ENCODE measurements at regions not wholly inside any gene's neighbourhood (a gene's known extent, or its start where the extent isn't known, plus 50 kb on each side); places are given as distances from the start of the nearest gene placed in this dataset.

DNA sequence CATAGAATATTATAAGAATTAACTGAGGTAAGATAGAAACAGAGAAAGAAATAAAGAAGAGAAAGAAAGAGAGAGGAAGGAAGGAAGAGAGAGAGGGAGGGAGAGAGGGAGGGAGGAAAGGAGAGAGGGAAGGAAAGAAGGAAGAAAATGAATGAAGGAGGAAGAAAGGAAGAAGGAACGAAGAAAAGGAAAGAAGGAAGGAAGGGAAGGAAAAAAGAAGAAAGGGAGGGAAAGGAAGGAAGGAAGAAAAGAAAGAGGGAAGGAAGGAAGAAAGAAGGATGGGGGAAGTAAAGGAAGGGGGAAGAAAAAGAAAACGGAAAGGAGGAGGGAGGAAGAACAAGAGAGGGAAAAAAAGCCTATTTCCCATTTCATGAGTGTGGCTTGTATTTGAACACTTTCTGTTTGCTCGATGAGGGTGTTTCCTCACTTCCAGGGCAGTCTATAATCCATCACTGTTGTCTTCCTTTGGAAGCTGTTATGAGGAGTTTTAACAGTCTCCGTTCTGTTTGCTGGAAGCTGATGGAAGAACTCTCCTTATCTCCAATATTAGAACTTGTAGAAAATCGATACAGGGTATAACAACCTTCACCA is 402.4 kb downstream of the TMEM114 start:
- H3K27me3 ChIP-seq (ENCODE audit: control insufficient read depth in 3 of 3, insufficient read depth in 3 of 3, low read length in 3 of 3): no peaks in the 10 kb centered on the region
- no peak overlapping the region for H3K4me3 ChIP-seq (ENCODE audit: low read length in 3 of 3)
- no peak overlapping the region for H3K9ac ChIP-seq (ENCODE audit: low read depth in 1 of 3, low read length in 3 of 3)
- H3K9me3 ChIP-seq (ENCODE audit: control insufficient read depth in 3 of 3, low read length in 3 of 3): peaks cover 0 to 2% (median 0%) of the 10 kb centered on the region in 3 donors
- H3K27ac ChIP-seq (ENCODE audit: low read depth, low read length): no peak overlapping the region
- no peaks in the 10 kb centered on the region for H3K4me1 ChIP-seq (ENCODE audit: control insufficient read depth in 3 of 3, insufficient read depth in 3 of 3, low read length in 3 of 3)
- H3K36me3 ChIP-seq (ENCODE audit: control insufficient read depth in 3 of 3, insufficient read depth in 3 of 3, low read length in 3 of 3): no peaks in the 10 kb centered on the region

DNA sequence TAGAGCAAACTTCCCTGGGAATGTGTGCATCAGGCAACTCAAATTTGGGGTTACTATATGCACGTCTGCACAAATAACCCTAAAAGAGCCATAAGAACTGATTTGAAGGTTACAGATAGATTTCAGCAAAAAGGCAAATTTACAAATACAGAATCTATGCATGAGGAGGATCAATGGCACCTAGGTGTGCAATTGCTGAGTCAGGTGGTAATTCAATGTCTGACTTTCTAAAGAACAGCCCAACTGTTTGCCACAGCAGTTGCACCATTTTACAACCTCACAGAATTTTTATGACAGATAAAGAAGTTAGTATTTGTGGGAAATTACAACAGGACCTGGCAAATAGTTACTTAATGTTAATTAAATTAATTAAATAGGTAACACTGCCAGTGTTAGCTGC is 405.5 kb downstream of the TMEM114 start:
- Histone ChIP-seq H3K9ac (ENCODE audit: low read depth in 1 of 3, low read length in 3 of 3) (no peak overlapping the region), H3K27me3 (ENCODE audit: control insufficient read depth in 3 of 3, insufficient read depth in 3 of 3, low read length in 3 of 3) (no peaks in the 10 kb centered on the region), H3K27ac (ENCODE audit: low read depth, low read length) (no peak overlapping the region), H3K36me3 (ENCODE audit: control insufficient read depth in 3 of 3, insufficient read depth in 3 of 3, low read length in 3 of 3) (no peaks in the 10 kb centered on the region), H3K4me3 (ENCODE audit: low read length in 3 of 3) (no peak overlapping the region), H3K9me3 (ENCODE audit: control insufficient read depth in 3 of 3, low read length in 3 of 3) (no peaks in the 10 kb centered on the region), H3K4me1 (ENCODE audit: control insufficient read depth in 3 of 3, insufficient read depth in 3 of 3, low read length in 3 of 3) (no peaks in the 10 kb centered on the region)

DNA sequence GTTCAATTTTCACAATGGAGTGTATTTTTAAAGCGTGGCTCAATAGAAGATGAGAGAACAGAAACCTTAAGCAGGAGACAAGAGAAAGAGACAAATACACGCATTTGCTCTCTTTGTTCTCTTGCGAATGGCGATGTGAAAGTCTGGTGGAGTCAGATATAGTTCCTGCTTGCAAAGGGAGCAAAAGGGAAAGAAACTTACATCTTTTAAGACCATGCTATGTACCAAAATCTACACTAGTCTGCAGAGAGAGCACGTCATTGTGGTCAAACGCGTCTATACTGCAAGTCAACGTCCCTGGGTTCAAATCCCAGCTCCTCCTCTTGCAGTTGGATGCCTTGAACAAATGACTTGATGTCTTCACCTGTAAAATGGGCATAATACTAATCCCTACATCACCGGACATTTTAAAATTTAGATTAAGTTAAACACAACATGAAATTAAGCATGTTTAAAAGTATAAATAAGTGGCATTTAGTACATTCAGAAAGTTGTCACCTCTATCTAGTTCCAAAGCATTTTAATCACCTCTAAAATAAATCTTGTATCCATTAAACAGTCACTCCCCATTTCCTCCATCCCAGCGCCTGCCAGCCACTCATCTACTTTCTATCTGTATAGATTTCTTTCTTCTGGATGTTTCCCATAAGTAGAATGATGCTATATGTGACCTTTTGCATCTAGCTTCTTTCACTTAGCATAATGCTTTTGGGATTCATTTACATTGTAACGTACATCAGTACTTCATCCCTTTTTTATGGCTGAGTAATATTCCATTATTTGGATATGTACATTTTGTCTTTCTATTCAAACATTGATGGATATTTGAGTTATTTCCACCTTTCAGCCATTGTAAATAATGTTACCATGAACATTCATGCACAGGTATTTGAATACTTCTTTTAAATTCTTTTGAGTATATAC is 406.9 kb downstream of the TMEM114 start:
- no peaks in the 10 kb centered on the region for H3K27me3 ChIP-seq (ENCODE audit: control insufficient read depth in 3 of 3, insufficient read depth in 3 of 3, low read length in 3 of 3)
- no peak overlapping the region for H3K27ac ChIP-seq (ENCODE audit: low read depth, low read length)
- no peaks in the 10 kb centered on the region for H3K9me3 ChIP-seq (ENCODE audit: control insufficient read depth in 3 of 3, low read length in 3 of 3)
- no peaks in the 10 kb centered on the region for H3K36me3 ChIP-seq (ENCODE audit: control insufficient read depth in 3 of 3, insufficient read depth in 3 of 3, low read length in 3 of 3)
- no peaks in the 10 kb centered on the region for H3K4me1 ChIP-seq (ENCODE audit: control insufficient read depth in 3 of 3, insufficient read depth in 3 of 3, low read length in 3 of 3)
- H3K4me3 ChIP-seq (ENCODE audit: low read length in 3 of 3): no peak overlapping the region
- H3K9ac ChIP-seq (ENCODE audit: low read depth in 1 of 3, low read length in 3 of 3): no peak overlapping the region

DNA sequence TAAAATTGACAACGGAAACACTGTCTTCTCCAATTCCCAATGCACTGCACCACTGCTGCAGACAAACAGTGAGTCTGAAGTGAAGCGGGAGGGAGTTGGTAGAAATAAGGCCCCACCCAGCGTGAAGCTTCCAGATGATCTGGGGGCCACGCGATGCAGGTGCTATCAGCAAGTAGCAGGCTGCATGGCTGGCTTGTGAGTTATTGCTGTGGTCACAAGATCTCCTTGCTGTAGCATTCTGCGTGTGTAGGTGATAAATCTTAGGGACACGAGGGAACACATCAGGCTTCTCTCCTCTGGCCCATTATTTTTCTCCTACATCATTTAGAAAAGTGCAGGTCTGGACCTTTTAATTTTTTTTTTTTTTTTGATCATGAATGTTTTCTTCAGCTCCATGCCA is 407.6 kb downstream of the TMEM114 start:
- H3K9me3 ChIP-seq (ENCODE audit: control insufficient read depth in 3 of 3, low read length in 3 of 3): no peaks in the 10 kb centered on the region
- no peak overlapping the region for H3K9ac ChIP-seq (ENCODE audit: low read depth in 1 of 3, low read length in 3 of 3)
- no peak overlapping the region for H3K4me3 ChIP-seq (ENCODE audit: low read length in 3 of 3)
- H3K4me1 ChIP-seq (ENCODE audit: control insufficient read depth in 3 of 3, insufficient read depth in 3 of 3, low read length in 3 of 3): no peaks in the 10 kb centered on the region
- no peak overlapping the region for H3K27ac ChIP-seq (ENCODE audit: low read depth, low read length)
- peaks cover 0 to 3% (median 0%) of the 10 kb centered on the region in 3 donors for H3K27me3 ChIP-seq (ENCODE audit: control insufficient read depth in 3 of 3, insufficient read depth in 3 of 3, low read length in 3 of 3)
- H3K36me3 ChIP-seq (ENCODE audit: control insufficient read depth in 3 of 3, insufficient read depth in 3 of 3, low read length in 3 of 3): no peaks in the 10 kb centered on the region

DNA sequence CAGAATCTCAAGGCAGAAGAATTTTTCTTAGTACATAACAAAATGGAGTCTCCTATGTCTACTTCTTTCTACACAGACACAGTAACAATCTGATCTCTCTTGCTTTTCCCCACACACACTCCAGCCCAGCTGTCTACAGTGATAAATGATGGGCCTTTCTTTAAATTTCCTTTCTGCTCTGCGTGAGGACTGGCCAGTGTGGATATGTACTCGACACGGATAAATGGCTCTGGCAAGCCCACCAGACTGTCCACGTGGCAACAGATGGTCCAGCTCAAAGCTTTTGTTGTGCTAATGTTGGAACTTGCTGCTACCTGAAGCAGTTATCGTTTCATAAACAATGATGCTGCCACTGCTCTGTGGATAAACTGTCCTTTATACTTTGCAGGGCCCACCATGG is 410.7 kb downstream of the TMEM114 start:
- Histone ChIP-seq H3K9ac (ENCODE audit: low read depth in 1 of 3, low read length in 3 of 3) (no peak overlapping the region), H3K4me3 (ENCODE audit: low read length in 3 of 3) (no peak overlapping the region), H3K9me3 (ENCODE audit: control insufficient read depth in 3 of 3, low read length in 3 of 3) (no peaks in the 10 kb centered on the region), H3K27me3 (ENCODE audit: control insufficient read depth in 3 of 3, insufficient read depth in 3 of 3, low read length in 3 of 3) (peaks cover 0 to 3% (median 0%) of the 10 kb centered on the region in 3 donors), H3K27ac (ENCODE audit: low read depth, low read length) (no peak overlapping the region), H3K36me3 (ENCODE audit: control insufficient read depth in 3 of 3, insufficient read depth in 3 of 3, low read length in 3 of 3) (no peaks in the 10 kb centered on the region), H3K4me1 (ENCODE audit: control insufficient read depth in 3 of 3, insufficient read depth in 3 of 3, low read length in 3 of 3) (no peaks in the 10 kb centered on the region)

DNA sequence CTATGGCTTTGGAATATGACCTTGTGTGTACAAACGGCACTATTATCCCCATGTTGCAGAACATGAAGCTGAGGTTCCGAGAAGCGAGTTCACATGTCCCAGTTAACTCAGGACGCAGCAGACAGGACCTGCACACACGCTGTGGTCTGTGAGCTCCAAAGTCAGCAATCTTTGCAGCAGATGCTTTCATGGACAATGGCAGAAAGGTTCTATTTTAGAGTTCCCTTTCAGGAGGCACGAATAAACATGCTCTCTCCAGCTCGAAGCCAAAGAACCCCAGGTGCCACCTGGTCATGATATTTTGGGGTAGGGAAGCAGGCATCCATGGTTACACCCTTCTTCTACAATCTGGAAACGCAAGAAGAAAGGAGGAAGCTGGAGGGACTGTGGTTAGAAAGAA is 412.0 kb downstream of the TMEM114 start:
- H3K9me3 ChIP-seq (ENCODE audit: control insufficient read depth in 3 of 3, low read length in 3 of 3): no peaks in the 10 kb centered on the region
- H3K4me1 ChIP-seq (ENCODE audit: control insufficient read depth in 3 of 3, insufficient read depth in 3 of 3, low read length in 3 of 3): no peaks in the 10 kb centered on the region
- H3K27ac ChIP-seq (ENCODE audit: low read depth, low read length): no peak overlapping the region
- H3K27me3 ChIP-seq (ENCODE audit: control insufficient read depth in 3 of 3, insufficient read depth in 3 of 3, low read length in 3 of 3): peaks cover 0 to 3% (median 0%) of the 10 kb centered on the region in 3 donors
- H3K9ac ChIP-seq (ENCODE audit: low read depth in 1 of 3, low read length in 3 of 3): no peak overlapping the region
- no peaks in the 10 kb centered on the region for H3K36me3 ChIP-seq (ENCODE audit: control insufficient read depth in 3 of 3, insufficient read depth in 3 of 3, low read length in 3 of 3)
- H3K4me3 ChIP-seq (ENCODE audit: low read length in 3 of 3): no peak overlapping the region

DNA sequence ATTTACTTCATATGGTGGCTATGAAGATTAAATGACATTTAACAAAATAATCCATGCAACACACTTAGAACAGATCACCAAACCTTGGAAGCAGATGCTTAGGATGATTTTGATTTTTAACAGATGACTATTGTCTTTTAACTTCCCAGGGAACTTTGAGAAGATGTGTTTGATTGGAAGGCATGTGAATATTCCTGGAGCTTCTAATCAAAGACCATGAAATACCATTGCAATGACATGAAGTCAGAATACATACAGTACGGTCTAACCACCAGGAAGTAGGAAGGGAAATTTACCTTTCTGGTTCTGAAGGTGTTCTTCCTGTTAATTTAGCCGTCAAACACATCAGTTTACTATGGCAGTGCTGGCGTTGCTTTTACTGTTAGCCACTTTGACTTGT is 414.9 kb downstream of the TMEM114 start:
- Histone ChIP-seq H3K9me3 (ENCODE audit: control insufficient read depth in 3 of 3, low read length in 3 of 3) (no peaks in the 10 kb centered on the region), H3K4me3 (ENCODE audit: low read length in 3 of 3) (no peak overlapping the region), H3K9ac (ENCODE audit: low read depth in 1 of 3, low read length in 3 of 3) (no peak overlapping the region), H3K4me1 (ENCODE audit: control insufficient read depth in 3 of 3, insufficient read depth in 3 of 3, low read length in 3 of 3) (no peaks in the 10 kb centered on the region), H3K27ac (ENCODE audit: low read depth, low read length) (no peak overlapping the region), H3K27me3 (ENCODE audit: control insufficient read depth in 3 of 3, insufficient read depth in 3 of 3, low read length in 3 of 3) (peaks cover 0 to 3% (median 0%) of the 10 kb centered on the region in 3 donors), H3K36me3 (ENCODE audit: control insufficient read depth in 3 of 3, insufficient read depth in 3 of 3, low read length in 3 of 3) (no peaks in the 10 kb centered on the region)

DNA sequence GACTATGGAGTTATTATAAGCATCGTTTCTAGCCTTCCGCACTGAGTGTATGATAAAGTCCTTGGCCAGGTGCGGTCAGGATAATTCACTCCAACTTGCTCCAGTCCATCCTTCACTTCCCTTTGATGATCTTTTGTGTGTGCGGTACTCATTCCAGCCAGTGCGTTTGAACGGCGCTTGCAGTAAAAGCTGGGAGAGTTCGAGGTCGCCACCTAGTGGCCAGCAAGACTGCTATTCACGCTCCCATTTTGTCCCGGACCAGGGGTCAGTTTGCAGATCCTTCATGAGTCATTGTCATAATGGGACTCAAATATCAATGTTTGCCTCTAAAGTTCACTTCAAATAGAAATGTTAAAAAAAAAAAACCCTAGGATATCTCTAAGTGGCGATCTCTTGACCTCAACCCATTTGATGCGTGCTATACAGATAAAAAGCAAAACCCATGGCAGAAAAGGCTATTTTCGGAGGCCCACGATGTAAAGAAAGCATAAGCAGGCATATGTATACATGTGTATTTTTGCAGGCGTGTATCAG is 417.1 kb downstream of the TMEM114 start:
- no peaks in the 10 kb centered on the region for H3K4me1 ChIP-seq (ENCODE audit: control insufficient read depth in 3 of 3, insufficient read depth in 3 of 3, low read length in 3 of 3)
- H3K27ac ChIP-seq (ENCODE audit: low read depth, low read length): no peak overlapping the region
- no peak overlapping the region for H3K4me3 ChIP-seq (ENCODE audit: low read length in 3 of 3)
- peaks cover 0 to 4% (median 0%) of the 10 kb centered on the region in 3 donors for H3K27me3 ChIP-seq (ENCODE audit: control insufficient read depth in 3 of 3, insufficient read depth in 3 of 3, low read length in 3 of 3)
- no peak overlapping the region for H3K9ac ChIP-seq (ENCODE audit: low read depth in 1 of 3, low read length in 3 of 3)
- no peaks in the 10 kb centered on the region for H3K9me3 ChIP-seq (ENCODE audit: control insufficient read depth in 3 of 3, low read length in 3 of 3)
- no peaks in the 10 kb centered on the region for H3K36me3 ChIP-seq (ENCODE audit: control insufficient read depth in 3 of 3, insufficient read depth in 3 of 3, low read length in 3 of 3)

DNA sequence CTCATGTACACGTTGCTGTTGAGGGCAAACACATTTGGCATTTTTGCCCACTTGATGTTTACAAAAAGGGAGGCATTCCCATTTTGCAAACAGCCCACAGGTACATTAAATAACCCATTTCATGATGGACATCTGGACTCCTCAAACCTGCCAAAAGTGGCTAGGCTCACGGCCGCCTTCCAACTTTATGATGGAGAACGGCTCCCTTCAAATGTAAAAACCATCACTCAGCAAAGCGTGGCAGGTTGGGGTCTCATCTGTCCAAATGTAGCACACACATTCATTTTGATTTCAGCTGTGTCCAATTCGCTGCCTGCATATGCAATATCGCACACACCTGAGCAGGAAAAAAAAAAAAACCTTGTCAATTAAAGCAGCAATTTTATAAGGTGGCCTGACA is 417.8 kb downstream of the TMEM114 start:
- Histone ChIP-seq H3K4me1 (ENCODE audit: control insufficient read depth in 3 of 3, insufficient read depth in 3 of 3, low read length in 3 of 3) (no peaks in the 10 kb centered on the region), H3K27me3 (ENCODE audit: control insufficient read depth in 3 of 3, insufficient read depth in 3 of 3, low read length in 3 of 3) (peaks cover 0 to 3% (median 0%) of the 10 kb centered on the region in 3 donors), H3K36me3 (ENCODE audit: control insufficient read depth in 3 of 3, insufficient read depth in 3 of 3, low read length in 3 of 3) (no peaks in the 10 kb centered on the region), H3K9me3 (ENCODE audit: control insufficient read depth in 3 of 3, low read length in 3 of 3) (no peaks in the 10 kb centered on the region), H3K4me3 (ENCODE audit: low read length in 3 of 3) (no peak overlapping the region), H3K27ac (ENCODE audit: low read depth, low read length) (no peak overlapping the region), H3K9ac (ENCODE audit: low read depth in 1 of 3, low read length in 3 of 3) (no peak overlapping the region)

DNA sequence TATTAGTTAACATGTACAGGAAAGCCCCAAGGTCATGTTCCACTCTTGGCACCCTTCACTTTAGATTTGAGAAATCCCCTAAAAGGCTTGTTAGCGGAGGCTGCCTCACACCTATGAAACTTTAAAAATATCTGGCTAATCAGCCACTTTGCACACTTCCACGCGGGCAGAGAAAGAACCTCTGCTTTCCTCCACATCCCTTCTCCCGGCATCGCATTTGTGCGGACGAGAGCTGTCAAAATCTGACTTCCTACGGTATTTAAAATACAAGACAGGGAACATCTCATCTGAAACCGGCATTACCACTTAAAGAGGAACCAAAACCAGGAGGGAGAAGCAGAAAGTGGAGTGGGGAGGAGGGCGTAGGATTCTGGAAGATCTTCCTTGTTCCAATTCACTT is 422.3 kb downstream of the TMEM114 start:
- no peaks in the 10 kb centered on the region for H3K9me3 ChIP-seq (ENCODE audit: control insufficient read depth in 3 of 3, low read length in 3 of 3)
- H3K27ac ChIP-seq (ENCODE audit: low read depth, low read length): no peak overlapping the region
- H3K36me3 ChIP-seq (ENCODE audit: control insufficient read depth in 3 of 3, insufficient read depth in 3 of 3, low read length in 3 of 3): no peaks in the 10 kb centered on the region
- H3K4me3 ChIP-seq (ENCODE audit: low read length in 3 of 3): no peak overlapping the region
- H3K27me3 ChIP-seq (ENCODE audit: control insufficient read depth in 3 of 3, insufficient read depth in 3 of 3, low read length in 3 of 3): peaks cover 0 to 7% (median 0%) of the 10 kb centered on the region in 3 donors
- H3K4me1 ChIP-seq (ENCODE audit: control insufficient read depth in 3 of 3, insufficient read depth in 3 of 3, low read length in 3 of 3): no peaks in the 10 kb centered on the region
- no peak overlapping the region for H3K9ac ChIP-seq (ENCODE audit: low read depth in 1 of 3, low read length in 3 of 3)
